Upper lobe of right lung (tissue), 1 donor: ENCODE measurements at regions not wholly inside any gene's neighbourhood (a gene's known extent, or its start where the extent isn't known, plus 50 kb on each side); places are given as distances from the start of the nearest gene placed in this dataset.

Experiments used
- ATAC-seq: fragments of 200-7000 bp; cut with Tn5 transposase; one replicate; pipeline ENCODE4 v1.9.1; 2020; ENCODE audit warnings: mild to moderate bottlenecking, moderate library complexity
- DNase-seq: peaks from one replicate; pipeline ENCODE4 v3.0.0-alpha.2; 2020
- H3K27ac ChIP-seq: fragments of 200-600 bp; one replicate; pipeline ENCODE4 v1.8.0; 2022
- H3K27me3 ChIP-seq: fragments of 200-600 bp; one replicate; pipeline ENCODE4 v1.8.0; 2022; ENCODE audit warnings: mild to moderate bottlenecking
- H3K36me3 ChIP-seq: fragments of 200-600 bp; one replicate; pipeline ENCODE4 v1.8.0; 2022
- H3K4me1 ChIP-seq: fragments of 200-600 bp; one replicate; pipeline ENCODE4 v1.8.0; 2022
- H3K4me3 ChIP-seq: fragments of 200-600 bp; one replicate; pipeline ENCODE4 v1.8.0; 2022; ENCODE audit warnings: mild to moderate bottlenecking
- H3K9me3 ChIP-seq: fragments of 200-600 bp; one replicate; pipeline ENCODE4 v1.8.0; 2022
- intact Hi-C: fragments of 100-400 bp; cut with DNase I; formaldehyde crosslinking; loops from one replicate; pipeline ENCODE4 v1.11.0; 2022
- TF ChIP-seq, protein P1 (sequence below): fragments of 200-600 bp; IDR thresholded peaks from one replicate; pipeline ENCODE4 v1.8.0; 2022; ENCODE audit warnings: antibody characterized with exemption
- donor health status: DM: no; HTN: yes; CAD: no; lungs with severe emphysema.

DNA sequence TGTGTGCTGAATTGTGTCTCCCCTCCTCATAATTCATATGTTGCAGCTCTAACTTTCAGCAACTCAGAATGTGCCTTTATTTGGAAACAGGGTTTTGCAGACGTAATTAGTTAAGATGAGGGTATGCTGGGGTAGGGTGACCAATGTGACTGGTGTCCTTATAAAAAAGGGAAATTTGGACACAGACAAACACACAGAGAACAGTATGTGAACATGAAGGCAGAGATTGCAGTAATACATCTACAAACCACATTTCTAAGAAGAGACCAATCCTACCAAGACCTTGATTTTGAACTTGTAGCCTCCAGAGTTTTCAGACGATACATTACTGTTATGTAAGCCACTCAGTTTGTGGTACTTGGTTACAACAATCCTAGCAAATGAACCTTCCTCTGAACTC lies 817.8 kb downstream of the TUSC7 start:
- no peak for DNase-seq
- intact Hi-C loops: no loop called here
- ATAC-seq: peak; percentile 81
- H3K27ac ChIP-seq: no peak overlapping the region
- no peaks in the 10 kb centered on the region for H3K27me3 ChIP-seq
- no peaks in the 10 kb centered on the region for H3K9me3 ChIP-seq
- H3K4me3 ChIP-seq: no peak overlapping the region
- TF ChIP-seq, protein P1, sequence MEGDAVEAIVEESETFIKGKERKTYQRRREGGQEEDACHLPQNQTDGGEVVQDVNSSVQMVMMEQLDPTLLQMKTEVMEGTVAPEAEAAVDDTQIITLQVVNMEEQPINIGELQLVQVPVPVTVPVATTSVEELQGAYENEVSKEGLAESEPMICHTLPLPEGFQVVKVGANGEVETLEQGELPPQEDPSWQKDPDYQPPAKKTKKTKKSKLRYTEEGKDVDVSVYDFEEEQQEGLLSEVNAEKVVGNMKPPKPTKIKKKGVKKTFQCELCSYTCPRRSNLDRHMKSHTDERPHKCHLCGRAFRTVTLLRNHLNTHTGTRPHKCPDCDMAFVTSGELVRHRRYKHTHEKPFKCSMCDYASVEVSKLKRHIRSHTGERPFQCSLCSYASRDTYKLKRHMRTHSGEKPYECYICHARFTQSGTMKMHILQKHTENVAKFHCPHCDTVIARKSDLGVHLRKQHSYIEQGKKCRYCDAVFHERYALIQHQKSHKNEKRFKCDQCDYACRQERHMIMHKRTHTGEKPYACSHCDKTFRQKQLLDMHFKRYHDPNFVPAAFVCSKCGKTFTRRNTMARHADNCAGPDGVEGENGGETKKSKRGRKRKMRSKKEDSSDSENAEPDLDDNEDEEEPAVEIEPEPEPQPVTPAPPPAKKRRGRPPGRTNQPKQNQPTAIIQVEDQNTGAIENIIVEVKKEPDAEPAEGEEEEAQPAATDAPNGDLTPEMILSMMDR: no peak
- H3K36me3 ChIP-seq: no peaks in the 10 kb centered on the region
- no peaks in the 10 kb centered on the region for H3K4me1 ChIP-seq

DNA sequence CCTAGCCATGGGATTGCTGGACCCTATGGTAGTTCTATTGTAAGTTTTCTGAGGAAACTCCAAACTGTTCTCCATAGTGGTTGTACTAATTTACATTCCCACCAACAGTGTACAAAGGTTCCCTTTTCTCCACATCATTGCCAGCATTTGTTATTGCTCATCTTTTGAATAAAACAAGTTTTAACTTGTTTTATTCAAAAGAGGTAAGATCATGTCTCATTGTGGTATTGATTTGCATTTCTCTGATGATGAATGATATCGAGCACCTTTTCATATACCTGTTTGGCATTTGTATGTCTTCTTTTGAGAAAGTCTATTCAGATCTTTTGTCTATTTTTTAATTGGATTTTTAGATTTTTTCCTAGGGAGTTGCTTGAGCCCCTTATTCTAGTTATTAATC lies 819.1 kb downstream of the TUSC7 start:
- Histone ChIP-seq H3K9me3 (no peaks in the 10 kb centered on the region), H3K4me3 (no peak overlapping the region), H3K36me3 (no peaks in the 10 kb centered on the region), H3K27ac (no peak overlapping the region), H3K27me3 (no peaks in the 10 kb centered on the region), H3K4me1 (no peaks in the 10 kb centered on the region)
- DNase-seq (no peak), ATAC-seq (no peak)
- intact Hi-C loops: no loop called here
- TF ChIP-seq, protein P1: no peak

DNA sequence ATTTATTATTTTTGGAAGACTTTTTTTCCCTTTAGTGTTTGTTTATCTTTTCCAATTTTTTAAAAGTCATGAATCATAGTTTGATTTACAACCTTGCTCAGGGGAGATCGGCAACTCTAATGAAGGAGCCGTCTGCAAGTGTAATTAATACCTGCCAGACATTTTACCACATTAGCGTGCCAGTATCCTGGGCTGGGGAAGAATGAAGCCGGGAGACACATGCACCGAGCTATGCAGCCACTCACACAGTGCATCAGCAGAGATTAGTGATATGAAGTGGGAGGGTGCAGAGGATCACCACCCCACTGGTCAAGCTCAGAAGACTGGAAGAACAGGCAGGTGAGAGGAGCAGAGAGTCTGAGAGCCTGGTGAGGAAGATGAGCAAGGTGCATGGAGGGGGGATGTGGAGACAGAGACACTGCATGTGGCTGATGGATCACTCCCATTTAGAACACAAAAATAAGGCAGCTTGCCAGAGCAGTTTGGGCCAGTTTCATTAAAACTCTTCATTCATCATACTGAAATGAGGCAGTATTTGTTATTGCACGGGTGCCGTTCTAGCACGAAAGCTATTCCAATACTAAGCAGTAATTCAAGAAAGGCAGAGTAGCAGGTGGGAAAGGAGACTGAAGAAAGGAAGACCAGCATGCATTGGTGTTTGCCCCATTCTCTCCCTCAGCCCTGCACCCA lies 821.6 kb downstream of the TUSC7 start:
- Histone ChIP-seq H3K36me3 (no peaks in the 10 kb centered on the region), H3K4me1 (no peaks in the 10 kb centered on the region), H3K27ac (no peak overlapping the region), H3K27me3 (no peaks in the 10 kb centered on the region), H3K4me3 (no peak overlapping the region), H3K9me3 (no peaks in the 10 kb centered on the region)
- TF ChIP-seq, protein P1: no peak
- no peak for DNase-seq
- intact Hi-C loops: no loop called here
- no peak for ATAC-seq

DNA sequence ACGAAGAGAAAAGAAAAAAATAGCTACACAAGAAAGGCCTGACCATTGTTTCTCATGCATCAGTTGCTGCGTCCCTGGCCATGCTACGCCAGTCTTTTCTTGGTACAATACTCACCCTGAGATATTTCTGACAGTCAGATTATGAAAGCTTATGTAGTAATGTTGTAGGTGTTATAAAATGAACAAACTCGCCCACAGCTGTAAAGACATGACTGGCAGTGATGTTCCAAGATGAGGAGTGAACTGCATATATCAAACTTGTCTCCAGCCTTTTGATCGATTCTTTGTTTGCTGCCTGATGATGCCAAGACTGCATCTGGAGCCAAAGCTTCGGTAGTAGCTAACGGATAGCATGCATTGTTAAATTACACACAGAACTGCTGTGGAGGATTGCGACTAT lies 822.7 kb downstream of the TUSC7 start:
- Histone ChIP-seq H3K4me1 (no peaks in the 10 kb centered on the region), H3K27ac (no peak overlapping the region), H3K36me3 (no peaks in the 10 kb centered on the region), H3K27me3 (no peaks in the 10 kb centered on the region), H3K4me3 (no peak overlapping the region), H3K9me3 (no peaks in the 10 kb centered on the region)
- TF ChIP-seq, protein P1: no peak
- intact Hi-C loops: no loop called here
- ATAC-seq (no peak), DNase-seq (no peak)

DNA sequence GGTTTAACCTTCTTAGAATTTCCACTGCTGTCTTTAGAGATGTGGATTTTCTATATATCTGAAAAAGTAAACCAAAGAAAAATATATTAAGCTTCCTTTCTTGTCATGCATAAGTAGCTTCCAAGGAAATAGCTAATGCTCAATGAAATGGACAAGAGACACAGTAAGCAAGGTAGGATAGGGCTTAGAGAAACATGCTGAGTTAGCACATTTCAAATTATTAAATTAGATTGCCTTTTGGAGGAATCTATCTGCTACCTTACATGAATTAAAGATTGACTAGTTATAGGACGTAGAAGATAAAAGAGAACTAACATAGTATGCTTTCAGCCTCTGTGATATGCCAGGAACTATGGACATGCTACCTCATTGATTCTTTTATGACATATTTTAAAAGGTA lies 824.6 kb downstream of the TUSC7 start:
- Histone ChIP-seq H3K4me1 (no peaks in the 10 kb centered on the region), H3K27ac (no peak overlapping the region), H3K4me3 (no peak overlapping the region), H3K9me3 (no peaks in the 10 kb centered on the region), H3K36me3 (no peaks in the 10 kb centered on the region), H3K27me3 (no peaks in the 10 kb centered on the region)
- TF ChIP-seq, protein P1: no peak
- DNase-seq (no peak), ATAC-seq (no peak)
- intact Hi-C loops: no loop called here

DNA sequence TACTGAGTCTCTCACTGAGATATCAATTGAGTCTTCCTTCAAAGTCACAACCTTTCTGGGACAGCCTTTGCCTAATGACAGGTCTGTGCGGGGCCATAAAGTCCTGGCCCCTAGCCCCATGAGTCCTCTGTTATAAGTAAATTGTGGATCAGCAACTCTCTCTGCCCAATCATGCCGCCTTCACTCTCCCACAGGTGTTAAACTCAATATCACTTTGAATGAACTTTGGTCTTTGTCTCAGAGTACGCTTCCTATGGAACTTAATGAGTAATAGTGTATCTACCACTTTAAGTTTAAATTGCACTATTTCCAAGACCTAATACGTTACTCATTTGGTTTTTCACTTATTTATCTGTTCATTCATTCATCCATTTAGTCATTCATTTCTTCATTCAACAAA lies 826.4 kb downstream of the TUSC7 start:
- Histone ChIP-seq H3K27me3 (no peaks in the 10 kb centered on the region), H3K4me3 (no peak overlapping the region), H3K4me1 (no peaks in the 10 kb centered on the region), H3K9me3 (no peaks in the 10 kb centered on the region), H3K36me3 (no peaks in the 10 kb centered on the region), H3K27ac (no peak overlapping the region)
- TF ChIP-seq, protein P1: no peak
- DNase-seq (no peak), ATAC-seq (no peak)
- intact Hi-C loops: no loop called here
